ENCODE measurements at regions not wholly inside any gene's neighbourhood (a gene's known extent, or its start where the extent isn't known, plus 50 kb on each side); places are given as distances from the start of the nearest gene placed in this dataset.

DNA sequence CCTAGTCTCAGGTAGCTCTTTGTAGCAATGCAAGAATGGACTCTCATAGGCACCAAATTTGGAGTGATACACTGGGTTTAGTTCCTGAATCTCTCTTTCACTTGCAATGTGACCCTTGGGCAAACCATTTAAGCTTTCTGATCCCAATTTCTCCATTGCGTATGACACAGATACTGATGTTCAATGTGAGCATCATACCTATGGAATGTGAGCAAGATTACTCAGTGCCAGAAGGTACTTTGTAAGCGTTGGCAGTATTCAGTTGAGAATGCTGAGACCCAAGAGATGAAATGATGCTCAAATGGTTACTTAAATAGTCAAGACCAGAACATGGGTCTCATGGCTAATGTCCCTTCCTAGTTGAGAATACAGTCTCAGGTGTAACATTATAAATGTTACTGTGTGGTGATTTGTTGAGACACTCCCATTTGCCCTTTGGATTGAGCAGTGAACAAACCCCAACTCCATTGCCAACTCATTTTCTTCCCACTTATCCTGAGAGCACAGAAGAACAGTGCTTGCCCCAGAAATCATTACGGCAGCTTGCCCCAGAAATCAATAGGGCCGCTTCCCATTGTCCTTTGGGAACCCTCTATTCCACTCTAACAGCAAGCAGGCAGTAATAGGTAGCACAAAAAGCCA lies 134.1 kb downstream of the SOX9 start:
- no peak for DNase-seq
- TF ChIP-seq GATA1 (IDR thresholded peaks at IDR 0.05; ENCODE audit: low read depth, low read length) (no peak), POLR2A (IDR thresholded peaks at IDR 0.05; ENCODE audit: low read length) (no peak)

DNA sequence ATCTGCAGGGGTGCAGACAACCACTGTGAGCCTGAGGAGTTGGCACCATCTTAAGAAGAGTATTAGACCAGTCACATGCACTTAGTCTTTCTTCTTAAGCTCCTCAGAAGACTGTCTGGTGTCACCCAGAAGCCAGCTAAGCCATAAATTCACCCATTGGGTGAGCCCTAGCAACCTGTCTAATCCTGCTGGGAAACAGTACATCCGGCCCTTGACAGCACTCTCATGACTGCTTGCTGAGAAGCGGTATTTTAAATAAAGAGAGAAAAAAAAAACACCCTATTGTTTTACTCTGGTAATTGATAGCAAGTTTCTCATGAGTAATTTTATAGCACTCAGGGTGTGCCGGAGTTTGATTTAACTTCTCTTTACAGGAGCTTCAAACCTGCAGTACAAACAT lies 134.7 kb downstream of the SOX9 start:
- TF ChIP-seq GATA1 (IDR thresholded peaks at IDR 0.05; ENCODE audit: low read depth, low read length) (no peak), POLR2A (IDR thresholded peaks at IDR 0.05; ENCODE audit: low read length) (no peak)
- no peak for DNase-seq

DNA sequence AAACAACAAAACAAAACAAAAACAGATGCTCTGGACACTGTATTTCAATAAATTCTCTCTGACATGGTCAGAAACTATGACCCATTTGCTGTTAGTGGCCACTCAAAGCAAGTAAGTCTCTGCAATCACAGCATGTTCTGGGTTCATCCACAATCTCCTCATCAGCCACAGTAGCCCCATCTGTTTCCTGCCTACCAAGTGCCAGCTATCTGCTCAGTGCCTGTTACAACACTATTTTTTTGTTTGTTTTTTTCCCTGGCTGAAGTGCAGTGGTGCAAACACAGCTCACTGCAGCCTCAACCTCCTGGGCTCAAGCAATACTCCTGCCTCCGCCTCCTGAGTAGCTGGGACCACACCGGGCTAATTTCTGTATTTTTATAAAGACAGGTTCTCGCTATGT lies 137.9 kb downstream of the SOX9 start:
- TF ChIP-seq GATA1 (IDR thresholded peaks at IDR 0.05; ENCODE audit: low read depth, low read length) = no peak
- no peak for DNase-seq

DNA sequence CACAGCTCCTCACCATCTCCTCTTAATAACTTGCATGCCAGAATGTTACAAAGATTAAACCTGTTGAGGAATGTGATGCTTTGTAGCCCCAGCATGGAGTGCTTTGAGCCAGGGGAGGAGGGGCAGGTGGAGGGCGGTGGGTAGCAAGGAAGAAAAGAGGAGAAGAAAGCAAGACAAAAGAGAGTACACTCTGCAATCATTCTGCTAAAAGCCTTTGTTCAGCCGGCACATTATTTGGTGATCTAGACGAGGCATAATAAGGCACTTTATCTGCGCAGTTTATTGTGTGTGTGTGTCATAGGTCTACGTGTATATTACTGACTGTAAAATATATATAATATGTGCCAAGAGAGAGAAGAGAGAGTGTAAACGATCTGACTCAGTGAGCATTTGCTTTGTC lies 139.1 kb downstream of the SOX9 start:
- TF ChIP-seq POLR2A (IDR thresholded peaks at IDR 0.05; ENCODE audit: low read length) (no peak), GATA1 (IDR thresholded peaks at IDR 0.05; ENCODE audit: low read depth, low read length) (no peak)
- DNase-seq = no peak

DNA sequence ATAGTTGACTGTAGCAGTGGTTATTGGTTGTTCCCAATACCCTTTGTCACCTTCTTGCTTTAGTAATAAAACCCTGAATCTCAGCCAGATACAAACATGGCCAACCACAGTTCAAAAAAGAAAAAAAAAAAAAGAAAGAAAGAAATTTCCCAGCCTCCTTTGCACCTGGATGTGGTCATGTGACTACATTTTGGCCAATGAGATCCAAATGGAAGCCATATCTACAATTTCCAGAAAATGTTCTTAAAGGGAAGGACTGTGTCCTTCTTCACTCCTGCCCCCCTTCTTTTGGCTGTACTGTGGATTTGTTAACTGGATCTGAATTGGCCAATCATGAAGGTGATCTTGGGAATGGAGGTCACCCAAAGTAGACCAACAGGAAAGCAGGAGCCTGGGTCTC lies 141.9 kb downstream of the SOX9 start:
- DNase-seq = no peak
- TF ChIP-seq POLR2A (IDR thresholded peaks at IDR 0.05; ENCODE audit: low read length) (no peak), GATA1 (IDR thresholded peaks at IDR 0.05; ENCODE audit: low read depth, low read length) (no peak)

DNA sequence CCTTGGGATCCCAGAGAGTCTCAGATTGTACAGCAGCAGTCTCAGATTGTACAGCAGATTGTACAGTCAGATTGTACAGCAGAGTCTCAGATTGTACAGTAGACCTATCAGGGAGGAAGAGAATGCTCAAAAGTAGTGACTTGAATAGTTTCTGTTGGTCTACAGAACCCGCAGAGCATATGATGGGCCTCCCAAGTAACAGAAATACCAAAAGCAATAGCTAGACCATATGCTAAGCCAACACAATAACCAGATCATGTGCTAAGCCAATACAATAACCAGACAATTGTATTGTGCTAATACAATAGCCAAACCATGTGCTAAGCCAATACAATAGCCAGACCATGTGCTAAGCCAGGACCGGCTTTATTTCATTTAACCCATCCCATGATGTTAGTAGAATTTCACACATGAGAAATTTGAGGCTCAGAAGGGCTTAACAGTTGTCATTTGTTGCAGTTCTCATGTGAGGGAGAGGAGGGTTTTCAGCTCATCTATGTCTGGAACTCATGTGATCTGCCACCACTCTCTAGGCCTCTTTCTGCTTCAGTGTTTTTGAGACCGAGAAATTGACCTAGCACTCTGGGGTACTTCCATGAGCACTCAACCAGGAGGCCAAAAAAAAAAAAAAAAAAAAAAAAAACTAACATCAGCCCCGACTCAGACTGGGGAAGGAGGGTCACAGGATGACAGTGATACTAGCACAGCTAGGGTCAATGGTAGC lies 144.0 kb downstream of the SOX9 start:
- TF ChIP-seq POLR2A (IDR thresholded peaks at IDR 0.05; ENCODE audit: low read length) = no peak
- no peak for TF ChIP-seq GATA1 (IDR thresholded peaks at IDR 0.05; ENCODE audit: low read depth, low read length)
- DNase-seq = no peak

DNA sequence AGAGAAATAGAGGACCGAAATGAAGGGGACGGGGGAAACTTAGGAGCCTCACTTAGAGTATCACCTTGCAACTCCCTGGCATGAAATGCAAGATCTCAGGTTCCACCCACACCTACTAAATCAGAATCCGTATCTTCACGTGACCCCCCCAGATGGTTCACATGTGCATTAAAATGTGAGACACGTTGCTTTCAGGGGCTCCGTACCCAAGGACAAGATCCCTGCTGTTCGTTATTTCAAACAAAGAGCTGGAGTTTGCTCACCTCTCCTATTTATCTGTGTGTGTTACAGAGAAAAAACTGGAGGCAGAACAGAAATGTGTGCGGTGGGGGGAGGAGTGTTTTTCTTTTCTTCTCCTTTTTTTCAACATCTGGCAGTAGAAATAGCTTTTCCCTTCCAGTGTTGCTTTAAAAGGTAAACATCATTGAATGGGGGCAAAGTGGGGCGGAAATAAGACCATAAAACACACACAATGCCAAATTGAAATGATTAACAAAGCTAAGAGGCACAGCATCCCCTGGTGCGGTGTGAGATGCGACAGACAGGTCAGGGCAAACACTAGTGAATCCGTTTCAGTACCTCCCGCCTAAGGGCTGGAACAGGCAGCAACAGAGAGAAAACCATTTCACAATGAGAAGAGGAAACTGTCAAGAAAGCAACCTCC lies 145.4 kb downstream of the SOX9 start:
- DNase-seq = no peak
- TF ChIP-seq GATA1 (IDR thresholded peaks at IDR 0.05; ENCODE audit: low read depth, low read length) = no peak
- no peak for TF ChIP-seq POLR2A (IDR thresholded peaks at IDR 0.05; ENCODE audit: low read length)

DNA sequence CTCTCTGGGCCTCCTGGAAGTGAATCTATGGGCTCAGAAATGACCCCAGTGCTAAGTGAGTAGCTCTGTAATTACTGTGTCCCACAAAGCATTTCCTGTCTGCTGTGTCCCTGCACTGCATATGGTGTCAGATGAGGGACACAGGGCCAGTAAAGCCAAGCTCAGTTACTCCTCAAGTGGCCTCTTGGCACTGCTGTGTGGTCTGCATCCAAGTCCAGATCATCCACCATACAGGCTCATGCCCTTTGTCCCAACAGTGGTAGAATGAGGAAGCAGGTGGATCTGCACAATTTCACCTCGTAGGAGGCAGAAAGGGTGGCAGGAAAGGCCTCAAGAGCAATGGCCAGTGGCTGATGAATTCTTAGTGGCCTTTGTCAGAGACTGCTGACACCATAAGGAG lies 146.8 kb downstream of the SOX9 start:
- TF ChIP-seq GATA1 (IDR thresholded peaks at IDR 0.05; ENCODE audit: low read depth, low read length) = no peak
- TF ChIP-seq POLR2A (IDR thresholded peaks at IDR 0.05; ENCODE audit: low read length) = no peak
- no peak for DNase-seq

DNA sequence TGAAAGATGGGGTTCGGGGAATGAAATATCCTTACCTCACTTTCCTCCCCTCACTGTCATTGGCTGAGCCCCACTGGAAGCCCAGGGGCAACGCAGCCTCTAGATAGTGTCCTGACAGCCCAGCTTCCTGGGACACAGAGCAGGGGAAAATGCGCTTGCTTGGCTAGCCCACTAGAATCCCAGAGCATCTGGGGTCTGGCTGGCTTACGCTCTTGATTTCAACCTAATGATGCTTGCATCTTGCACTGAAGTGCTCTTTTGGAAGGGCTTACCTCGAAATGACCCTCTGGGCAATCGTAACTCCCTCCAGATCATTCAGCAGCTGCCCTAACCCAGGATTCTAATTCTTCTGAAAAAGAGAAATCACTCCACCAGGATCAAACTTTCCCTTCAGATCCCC lies 147.6 kb downstream of the SOX9 start:
- TF ChIP-seq POLR2A (IDR thresholded peaks at IDR 0.05; ENCODE audit: low read length) = no peak
- TF ChIP-seq GATA1 (IDR thresholded peaks at IDR 0.05; ENCODE audit: low read depth, low read length) = no peak
- DNase-seq = no peak

- TF ChIP-seq POLR2A (IDR thresholded peaks at IDR 0.05; ENCODE audit: low read length) = no peak
Measured at GRCh38 chr17:72270273-72270924, 149.6 kb downstream of the SOX9 start.

DNA sequence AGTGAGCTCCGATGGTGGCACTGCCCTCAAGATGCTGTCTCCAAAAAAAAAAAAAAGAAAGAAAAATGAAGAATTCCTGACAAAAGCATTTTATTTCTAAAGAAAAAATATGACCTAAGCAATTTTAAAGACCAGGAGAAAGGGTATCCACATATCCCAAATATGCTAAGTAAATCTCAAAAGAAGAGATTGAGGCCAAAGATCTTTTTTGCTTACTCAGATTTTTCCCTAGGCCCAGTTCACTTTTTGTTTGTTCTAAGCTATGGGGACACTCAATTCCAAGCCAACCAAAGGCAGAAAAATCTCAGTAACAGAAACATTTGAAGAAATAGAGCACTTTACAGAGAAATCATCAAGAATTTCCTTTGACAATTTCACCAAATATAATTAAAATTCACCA lies 150.8 kb downstream of the SOX9 start:
- DNase-seq = no peak
- TF ChIP-seq GATA1 (IDR thresholded peaks at IDR 0.05; ENCODE audit: low read depth, low read length) (no peak), POLR2A (IDR thresholded peaks at IDR 0.05; ENCODE audit: low read length) (no peak)

More at GRCh38 chr17:72270273-72270924, 149.6 kb downstream of the SOX9 start:
- DNase-seq = no peak

GRCh38 chr17:72273289-72274056 lies 152.7 kb downstream of the SOX9 start:
- DNase-seq = no peak
- TF ChIP-seq GATA1 (IDR thresholded peaks at IDR 0.05; ENCODE audit: low read depth, low read length) (no peak), POLR2A (IDR thresholded peaks at IDR 0.05; ENCODE audit: low read length) (no peak)

DNA sequence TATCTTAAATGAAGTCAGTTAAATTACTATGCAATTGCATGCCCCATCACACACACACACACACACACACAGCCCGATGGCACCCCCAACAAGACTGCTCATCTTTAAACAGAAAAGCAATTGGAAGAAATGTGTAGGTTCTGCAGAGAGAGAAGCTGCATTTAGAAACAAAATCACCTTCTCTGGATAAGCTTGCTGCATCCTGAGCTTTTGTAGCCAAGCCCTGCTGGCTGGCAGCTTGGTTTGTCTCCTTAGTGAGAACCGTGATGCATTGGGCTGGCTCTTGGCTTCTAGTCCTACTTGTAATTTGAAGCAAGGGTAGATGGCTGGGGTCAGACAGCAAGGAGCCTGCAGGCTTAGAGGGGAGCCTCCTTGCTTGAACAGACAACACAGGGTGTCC lies 153.8 kb downstream of the SOX9 start:
- TF ChIP-seq POLR2A (IDR thresholded peaks at IDR 0.05; ENCODE audit: low read length) (no peak), GATA1 (IDR thresholded peaks at IDR 0.05; ENCODE audit: low read depth, low read length) (no peak)
- DNase-seq = no peak

DNA sequence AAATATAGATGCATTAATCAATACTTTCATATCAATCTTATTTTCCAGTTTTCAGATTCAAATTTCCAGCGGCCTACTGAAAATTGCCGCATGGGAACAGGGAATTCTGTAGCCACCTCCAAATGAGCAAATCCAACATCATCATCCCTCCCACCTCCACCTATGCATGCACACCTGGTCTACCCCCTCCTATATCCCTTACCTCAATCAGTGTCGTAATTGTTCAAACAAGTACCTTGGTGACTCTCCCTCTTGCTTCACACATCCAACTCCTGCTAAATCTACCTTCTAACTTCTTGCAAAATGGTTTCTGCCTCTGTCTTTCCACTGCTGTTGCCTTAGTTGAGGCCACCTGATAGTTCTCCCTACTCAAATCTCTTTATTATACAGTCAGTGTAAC lies 160.1 kb downstream of the SOX9 start:
- no peak for DNase-seq
- TF ChIP-seq POLR2A (IDR thresholded peaks at IDR 0.05; ENCODE audit: low read length) (no peak), GATA1 (IDR thresholded peaks at IDR 0.05; ENCODE audit: low read depth, low read length) (no peak)
